ENCODE measurements at regions not wholly inside any gene's neighbourhood (a gene's known extent, or its start where the extent isn't known, plus 50 kb on each side); places are given as distances from the start of the nearest gene placed in this dataset.

GRCh38 chr5:61823065-61823464, 482.9 kb upstream of the KIF2A start:
- TF ChIP-seq FOXP2 (optimal IDR thresholded peaks at IDR 0.05; ENCODE audit: borderline replicate concordance, extremely low read depth, extremely low read length, insufficient read depth) = no peak
- no peak for TF ChIP-seq SIN3A (IDR thresholded peaks at IDR 0.05; ENCODE audit: borderline replicate concordance, insufficient read depth, low read length)
- TF ChIP-seq TAF1 (IDR thresholded peaks at IDR 0.05; ENCODE audit: borderline replicate concordance, insufficient read depth, low read length) = no peak
- no peak for TF ChIP-seq POLR2AphosphoS5 (IDR thresholded peaks at IDR 0.05; ENCODE audit: low read depth, low read length)
- TF ChIP-seq, protein P1, sequence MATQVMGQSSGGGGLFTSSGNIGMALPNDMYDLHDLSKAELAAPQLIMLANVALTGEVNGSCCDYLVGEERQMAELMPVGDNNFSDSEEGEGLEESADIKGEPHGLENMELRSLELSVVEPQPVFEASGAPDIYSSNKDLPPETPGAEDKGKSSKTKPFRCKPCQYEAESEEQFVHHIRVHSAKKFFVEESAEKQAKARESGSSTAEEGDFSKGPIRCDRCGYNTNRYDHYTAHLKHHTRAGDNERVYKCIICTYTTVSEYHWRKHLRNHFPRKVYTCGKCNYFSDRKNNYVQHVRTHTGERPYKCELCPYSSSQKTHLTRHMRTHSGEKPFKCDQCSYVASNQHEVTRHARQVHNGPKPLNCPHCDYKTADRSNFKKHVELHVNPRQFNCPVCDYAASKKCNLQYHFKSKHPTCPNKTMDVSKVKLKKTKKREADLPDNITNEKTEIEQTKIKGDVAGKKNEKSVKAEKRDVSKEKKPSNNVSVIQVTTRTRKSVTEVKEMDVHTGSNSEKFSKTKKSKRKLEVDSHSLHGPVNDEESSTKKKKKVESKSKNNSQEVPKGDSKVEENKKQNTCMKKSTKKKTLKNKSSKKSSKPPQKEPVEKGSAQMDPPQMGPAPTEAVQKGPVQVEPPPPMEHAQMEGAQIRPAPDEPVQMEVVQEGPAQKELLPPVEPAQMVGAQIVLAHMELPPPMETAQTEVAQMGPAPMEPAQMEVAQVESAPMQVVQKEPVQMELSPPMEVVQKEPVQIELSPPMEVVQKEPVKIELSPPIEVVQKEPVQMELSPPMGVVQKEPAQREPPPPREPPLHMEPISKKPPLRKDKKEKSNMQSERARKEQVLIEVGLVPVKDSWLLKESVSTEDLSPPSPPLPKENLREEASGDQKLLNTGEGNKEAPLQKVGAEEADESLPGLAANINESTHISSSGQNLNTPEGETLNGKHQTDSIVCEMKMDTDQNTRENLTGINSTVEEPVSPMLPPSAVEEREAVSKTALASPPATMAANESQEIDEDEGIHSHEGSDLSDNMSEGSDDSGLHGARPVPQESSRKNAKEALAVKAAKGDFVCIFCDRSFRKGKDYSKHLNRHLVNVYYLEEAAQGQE (IDR thresholded peaks at IDR 0.05; ENCODE audit: insufficient read depth in 1 of 2, low read depth in 2 of 2, low read length in 2 of 2) = no peak

DNA sequence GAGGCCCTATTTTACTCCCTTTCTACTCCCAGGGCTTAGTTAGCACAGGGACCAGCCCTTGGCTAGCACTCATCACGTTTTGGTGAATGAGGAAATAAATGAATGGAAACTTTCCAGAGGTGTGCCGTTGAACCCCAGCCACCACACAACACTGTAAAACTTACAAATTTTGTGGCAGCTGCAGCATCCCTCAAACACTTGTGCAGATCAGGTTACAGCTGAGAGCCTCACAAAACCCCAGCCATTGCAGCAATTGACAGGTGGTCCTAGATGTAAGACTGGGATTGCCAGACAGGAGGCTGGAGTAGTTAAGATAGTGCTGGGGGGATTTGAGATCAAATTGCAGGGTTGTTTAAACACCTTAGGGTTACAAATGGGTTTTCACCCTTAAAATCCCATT, 482.2 kb upstream of the KIF2A start:
- TF ChIP-seq POLR2AphosphoS5 (IDR thresholded peaks at IDR 0.05; ENCODE audit: low read depth, low read length) (no peak), SIN3A (IDR thresholded peaks at IDR 0.05; ENCODE audit: borderline replicate concordance, insufficient read depth, low read length) (no peak), TAF1 (IDR thresholded peaks at IDR 0.05; ENCODE audit: borderline replicate concordance, insufficient read depth, low read length) (no peak), FOXP2 (optimal IDR thresholded peaks at IDR 0.05; ENCODE audit: borderline replicate concordance, extremely low read depth, extremely low read length, insufficient read depth) (no peak)
- TF ChIP-seq, protein P1 (IDR thresholded peaks at IDR 0.05; ENCODE audit: insufficient read depth in 1 of 2, low read depth in 2 of 2, low read length in 2 of 2) = no peak

GRCh38 chr5:61824396-61824795, 481.6 kb upstream of the KIF2A start:
- peak; percentile 20 for TF ChIP-seq FOXP2 (optimal IDR thresholded peaks at IDR 0.05; ENCODE audit: borderline replicate concordance, extremely low read depth, extremely low read length, insufficient read depth)
- TF ChIP-seq, protein P1 (IDR thresholded peaks at IDR 0.05; ENCODE audit: insufficient read depth in 1 of 2, low read depth in 2 of 2, low read length in 2 of 2) = no peak

DNA sequence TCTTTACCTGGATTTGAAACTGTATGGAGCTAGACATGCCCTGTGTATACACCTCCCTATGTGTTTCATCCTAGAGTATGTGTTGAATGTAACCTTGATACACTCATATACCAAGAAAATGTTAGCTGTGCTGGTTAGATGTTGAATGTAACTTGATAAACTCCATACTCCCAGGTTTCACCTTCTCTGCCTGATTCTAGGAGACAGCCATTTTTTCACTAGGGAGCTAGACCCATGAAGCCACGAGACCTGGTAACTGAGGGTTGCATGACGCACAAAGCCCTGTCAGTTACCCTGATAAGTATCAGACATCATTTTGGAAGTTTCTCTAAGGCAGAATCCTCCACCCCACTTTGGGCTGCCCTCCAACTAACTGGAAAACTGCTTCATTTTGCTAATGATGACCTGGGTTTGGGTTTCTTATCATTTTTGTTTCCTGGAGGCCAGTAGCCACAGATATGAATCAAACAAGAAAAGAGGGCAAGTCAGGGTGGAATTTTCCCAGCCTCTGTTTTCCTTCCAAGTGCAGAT, 478.5 kb upstream of the KIF2A start:
- TF ChIP-seq FOXP2 (optimal IDR thresholded peaks at IDR 0.05; ENCODE audit: borderline replicate concordance, extremely low read depth, extremely low read length, insufficient read depth) (no peak), POLR2AphosphoS5 (IDR thresholded peaks at IDR 0.05; ENCODE audit: low read depth, low read length) (no peak), TAF1 (IDR thresholded peaks at IDR 0.05; ENCODE audit: borderline replicate concordance, insufficient read depth, low read length) (no peak), SIN3A (IDR thresholded peaks at IDR 0.05; ENCODE audit: borderline replicate concordance, insufficient read depth, low read length) (no peak)
- TF ChIP-seq, protein P1 (IDR thresholded peaks at IDR 0.05; ENCODE audit: insufficient read depth in 1 of 2, low read depth in 2 of 2, low read length in 2 of 2) = no peak

GRCh38 chr5:61828856-61829255, 477.1 kb upstream of the KIF2A start:
- TF ChIP-seq, protein P1 (IDR thresholded peaks at IDR 0.05; ENCODE audit: insufficient read depth in 1 of 2, low read depth in 2 of 2, low read length in 2 of 2) = peak in 1 of 2 experiments; percentile 43; a peak in 1 of 4 replicates
- TF ChIP-seq SIN3A (IDR thresholded peaks at IDR 0.05; ENCODE audit: borderline replicate concordance, insufficient read depth, low read length) = no peak

Data from PFSK-1 (cell line).